ENCODE measurements at regions not wholly inside any gene's neighbourhood (a gene's known extent, or its start where the extent isn't known, plus 50 kb on each side); places are given as distances from the start of the nearest gene placed in this dataset.
"Not testable (repeated sequence)": the region's sequence is repeated elsewhere in the genome, so short reads cannot be mapped to it uniquely, and the experiment has no call there.

GRCh38 chr2:111438161-111438560 lies 317.4 kb downstream of the BCL2L11 start:
- TF ChIP-seq, protein P1, sequence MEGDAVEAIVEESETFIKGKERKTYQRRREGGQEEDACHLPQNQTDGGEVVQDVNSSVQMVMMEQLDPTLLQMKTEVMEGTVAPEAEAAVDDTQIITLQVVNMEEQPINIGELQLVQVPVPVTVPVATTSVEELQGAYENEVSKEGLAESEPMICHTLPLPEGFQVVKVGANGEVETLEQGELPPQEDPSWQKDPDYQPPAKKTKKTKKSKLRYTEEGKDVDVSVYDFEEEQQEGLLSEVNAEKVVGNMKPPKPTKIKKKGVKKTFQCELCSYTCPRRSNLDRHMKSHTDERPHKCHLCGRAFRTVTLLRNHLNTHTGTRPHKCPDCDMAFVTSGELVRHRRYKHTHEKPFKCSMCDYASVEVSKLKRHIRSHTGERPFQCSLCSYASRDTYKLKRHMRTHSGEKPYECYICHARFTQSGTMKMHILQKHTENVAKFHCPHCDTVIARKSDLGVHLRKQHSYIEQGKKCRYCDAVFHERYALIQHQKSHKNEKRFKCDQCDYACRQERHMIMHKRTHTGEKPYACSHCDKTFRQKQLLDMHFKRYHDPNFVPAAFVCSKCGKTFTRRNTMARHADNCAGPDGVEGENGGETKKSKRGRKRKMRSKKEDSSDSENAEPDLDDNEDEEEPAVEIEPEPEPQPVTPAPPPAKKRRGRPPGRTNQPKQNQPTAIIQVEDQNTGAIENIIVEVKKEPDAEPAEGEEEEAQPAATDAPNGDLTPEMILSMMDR (IDR thresholded peaks at IDR 0.05) = not testable (repeated sequence)
- not testable (repeated sequence) for TF ChIP-seq POLR2A (IDR thresholded peaks at IDR 0.05)

All from esophagus squamous epithelium (tissue), 4 donors.